NAMALWA (cell line): ENCODE measurements at regions not wholly inside any gene's neighbourhood (a gene's known extent, or its start where the extent isn't known, plus 50 kb on each side); places are given as distances from the start of the nearest gene placed in this dataset.
A peak's percentile ranks its signal among the peaks of the same experiment; 100 is the strongest.
"Not testable (repeated sequence)": the region's sequence is repeated elsewhere in the genome, so short reads cannot be mapped to it uniquely, and the experiment has no call there.

Source experiments
- DNase-seq: peaks from one replicate; pipeline ENCODE4 v3.0.0-alpha.2; 2015; ENCODE audit warnings: low spot score

- no peak for DNase-seq
These were observed 445.9 kb downstream of the ZNF536 start for GRCh38 chr19:30817965-30818567.

- DNase-seq, result no peak
These were observed 445.0 kb downstream of the ZNF536 start for GRCh38 chr19:30817197-30817596.

GRCh38 chr19:30815889-30816580 is 443.9 kb downstream of the ZNF536 start:
- DNase-seq, result no peak

DNA sequence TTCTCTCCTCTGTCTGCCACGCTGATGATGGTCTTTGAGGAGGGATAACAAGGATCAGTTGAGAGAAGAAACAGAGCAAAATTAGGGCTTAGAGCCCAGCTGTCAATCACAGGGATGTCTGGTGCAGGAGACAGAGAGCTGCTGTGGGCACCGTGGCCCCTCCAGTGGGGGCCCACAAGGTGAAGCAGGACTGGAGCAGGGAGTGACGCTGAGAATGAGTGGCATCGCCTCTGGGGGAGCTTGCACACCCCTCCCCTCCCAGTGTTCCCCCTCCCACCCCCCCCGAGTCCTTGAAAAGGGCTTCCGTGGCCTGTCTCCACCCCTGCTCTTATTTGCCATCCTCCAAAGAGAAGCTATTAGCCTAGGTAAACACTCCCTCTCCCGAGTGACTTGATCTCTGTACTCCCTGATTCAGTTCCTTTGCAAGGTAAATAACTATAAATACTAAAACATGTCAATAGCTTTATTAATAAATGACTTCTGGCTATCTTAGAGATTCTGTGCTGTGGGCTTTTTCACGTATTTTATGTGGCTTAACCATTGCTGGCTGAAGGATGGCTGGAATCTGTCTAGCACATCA is 440.0 kb downstream of the ZNF536 start:
- no peak for DNase-seq

- no peak for DNase-seq
These were observed 439.4 kb downstream of the ZNF536 start for GRCh38 chr19:30811397-30812098.

- no peak for DNase-seq
These were observed 438.5 kb downstream of the ZNF536 start for GRCh38 chr19:30810726-30811125.

DNA sequence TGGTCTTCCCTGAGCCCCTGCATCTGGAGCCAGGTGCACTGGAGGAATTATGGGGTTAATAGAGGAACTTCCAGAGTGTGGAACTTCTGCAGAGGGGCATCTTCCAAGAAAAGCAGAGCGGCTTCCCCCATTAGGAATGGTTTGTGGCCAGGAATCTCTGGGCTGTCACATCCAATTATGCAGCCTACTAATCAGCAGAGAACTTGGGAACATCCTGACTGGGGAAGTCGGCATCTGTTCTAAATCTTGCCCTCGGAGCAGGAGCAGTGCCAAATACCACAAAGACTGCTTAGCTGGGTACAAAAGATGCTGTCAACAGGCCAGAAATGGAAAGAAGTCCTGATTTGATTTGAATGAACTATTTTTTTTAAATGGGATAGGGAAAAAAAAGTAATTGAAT is 435.1 kb downstream of the ZNF536 start:
- DNase-seq, result no peak

DNA sequence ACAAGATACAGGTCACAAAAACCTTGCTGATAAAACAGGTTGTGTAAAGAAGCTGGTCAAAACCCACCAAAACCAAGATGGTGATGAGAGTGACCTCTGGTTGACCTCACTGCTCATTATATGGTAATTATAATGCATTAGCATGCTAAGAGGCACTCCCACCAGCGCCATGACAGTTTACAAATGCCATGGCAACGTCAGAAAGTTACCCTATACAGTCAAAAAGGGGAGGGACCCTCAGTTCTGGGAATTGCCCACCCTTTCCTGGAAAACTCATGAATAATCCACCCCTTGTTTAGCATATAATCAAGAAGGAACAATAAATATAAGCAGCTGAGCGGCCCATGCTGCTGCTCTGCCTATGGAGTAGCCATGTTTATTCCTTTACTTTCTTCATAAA is 434.1 kb downstream of the ZNF536 start:
- no peak for DNase-seq

DNA sequence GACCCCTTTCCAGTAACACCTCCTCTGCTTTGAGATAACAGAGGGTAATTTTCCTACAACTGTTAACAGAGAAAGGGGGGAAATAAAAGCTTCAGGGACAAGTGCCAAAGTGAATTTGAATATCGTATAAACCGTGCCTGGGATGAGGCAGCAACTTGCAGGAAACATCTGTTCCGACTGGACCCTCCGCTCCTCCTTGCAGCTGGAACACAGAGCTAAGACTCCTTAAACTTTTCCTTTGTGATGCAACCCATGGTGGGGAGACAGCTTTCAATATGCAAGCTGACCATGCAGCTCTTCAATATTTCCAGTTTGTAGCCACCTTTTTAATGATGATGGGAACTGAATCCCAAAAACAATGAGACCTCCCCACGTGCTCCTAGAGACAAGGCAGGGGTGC is 432.6 kb downstream of the ZNF536 start:
- no peak for DNase-seq

- DNase-seq, result not testable (repeated sequence)
These were observed 432.1 kb downstream of the ZNF536 start for GRCh38 chr19:30804333-30804732.

DNA sequence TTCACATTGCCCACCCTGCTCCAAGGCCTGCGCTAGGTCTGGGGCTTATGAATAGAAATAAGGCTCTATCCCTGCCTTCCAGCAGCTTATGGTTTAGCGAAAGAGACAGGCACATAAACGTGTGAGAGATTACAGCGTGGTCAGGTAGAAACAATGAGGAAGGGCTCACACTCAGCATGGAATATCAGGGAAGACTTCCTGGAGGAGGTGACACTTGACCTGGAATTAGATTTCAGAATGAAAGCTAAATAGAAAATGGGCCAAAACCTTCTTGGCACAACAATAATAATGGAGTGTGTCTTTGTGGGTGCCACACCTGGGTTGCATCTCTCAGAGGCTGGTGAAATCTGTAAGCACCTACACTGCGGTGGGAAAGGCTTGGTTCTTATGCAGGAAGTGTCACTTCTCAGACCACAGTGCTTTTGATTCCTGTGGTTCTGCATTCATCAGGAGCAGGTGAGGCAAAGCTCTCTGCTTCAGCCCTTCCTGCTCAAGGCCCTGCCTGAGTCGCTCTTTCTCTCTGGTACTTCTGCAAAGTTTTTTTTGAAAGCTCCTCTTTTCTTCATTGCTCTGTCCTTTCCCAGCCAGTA is 430.3 kb downstream of the ZNF536 start:
- no peak for DNase-seq

DNA sequence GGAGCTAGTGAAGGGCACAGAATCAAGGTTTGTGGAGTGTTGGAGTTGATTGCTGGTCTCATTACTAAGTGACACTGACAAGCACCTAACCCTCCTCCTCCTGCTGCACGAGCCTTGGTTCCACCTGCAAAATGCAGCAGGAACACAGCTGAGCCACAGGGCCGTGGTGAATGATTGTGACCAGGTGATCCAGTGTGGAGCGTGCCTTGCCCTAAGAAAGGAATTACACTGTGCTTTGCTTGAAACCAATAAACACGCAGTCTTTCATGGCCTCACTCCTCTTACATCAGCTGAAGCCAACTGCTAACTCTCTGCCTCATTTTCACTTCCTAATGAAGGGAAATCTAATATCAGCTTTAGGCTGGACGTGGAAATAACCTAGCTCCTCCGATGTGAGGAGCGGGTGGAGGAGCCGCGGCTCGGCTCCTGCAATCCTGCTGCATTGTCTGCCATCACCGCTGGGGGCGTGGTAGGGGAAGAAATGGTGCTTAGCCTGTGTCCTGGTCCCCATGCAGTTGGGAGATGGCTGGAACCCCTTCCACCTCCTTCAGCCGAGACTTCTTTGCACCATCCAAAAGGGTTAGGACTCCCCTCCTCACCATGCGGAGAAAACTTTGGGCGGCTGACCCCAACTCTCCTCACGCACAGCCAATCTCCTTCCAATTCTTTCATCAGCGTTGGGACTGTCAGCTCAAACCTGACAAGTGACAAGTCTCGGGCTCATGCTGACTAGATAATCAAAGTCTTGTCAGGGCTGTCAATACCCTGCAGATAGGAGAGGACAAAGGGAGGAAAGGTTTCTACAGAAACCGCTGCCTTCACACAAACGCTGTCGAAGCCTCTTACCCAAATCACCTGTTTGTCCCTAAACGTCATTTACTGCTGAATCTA is 427.9 kb downstream of the ZNF536 start:
- peak; percentile 43 for DNase-seq

DNA sequence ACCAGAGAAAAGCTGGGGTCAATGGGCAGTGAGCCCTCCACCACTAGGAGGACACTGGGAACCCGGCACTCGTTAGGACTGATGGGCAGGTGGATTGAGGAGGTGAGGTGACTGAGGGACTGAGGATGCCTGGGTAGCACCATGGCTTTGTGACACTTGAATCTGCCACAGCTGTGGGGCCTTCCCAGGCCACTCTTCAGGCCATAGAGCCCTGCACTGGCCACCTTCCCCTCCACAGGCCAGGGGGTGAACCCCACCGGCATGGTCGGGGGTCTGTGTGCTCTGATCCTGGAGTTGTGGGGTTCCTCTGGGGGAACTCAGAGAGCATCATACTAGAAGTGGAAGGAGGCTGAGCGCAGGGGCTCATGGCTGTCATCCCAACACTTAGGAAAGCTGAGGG is 423.5 kb downstream of the ZNF536 start:
- DNase-seq, result no peak

DNA sequence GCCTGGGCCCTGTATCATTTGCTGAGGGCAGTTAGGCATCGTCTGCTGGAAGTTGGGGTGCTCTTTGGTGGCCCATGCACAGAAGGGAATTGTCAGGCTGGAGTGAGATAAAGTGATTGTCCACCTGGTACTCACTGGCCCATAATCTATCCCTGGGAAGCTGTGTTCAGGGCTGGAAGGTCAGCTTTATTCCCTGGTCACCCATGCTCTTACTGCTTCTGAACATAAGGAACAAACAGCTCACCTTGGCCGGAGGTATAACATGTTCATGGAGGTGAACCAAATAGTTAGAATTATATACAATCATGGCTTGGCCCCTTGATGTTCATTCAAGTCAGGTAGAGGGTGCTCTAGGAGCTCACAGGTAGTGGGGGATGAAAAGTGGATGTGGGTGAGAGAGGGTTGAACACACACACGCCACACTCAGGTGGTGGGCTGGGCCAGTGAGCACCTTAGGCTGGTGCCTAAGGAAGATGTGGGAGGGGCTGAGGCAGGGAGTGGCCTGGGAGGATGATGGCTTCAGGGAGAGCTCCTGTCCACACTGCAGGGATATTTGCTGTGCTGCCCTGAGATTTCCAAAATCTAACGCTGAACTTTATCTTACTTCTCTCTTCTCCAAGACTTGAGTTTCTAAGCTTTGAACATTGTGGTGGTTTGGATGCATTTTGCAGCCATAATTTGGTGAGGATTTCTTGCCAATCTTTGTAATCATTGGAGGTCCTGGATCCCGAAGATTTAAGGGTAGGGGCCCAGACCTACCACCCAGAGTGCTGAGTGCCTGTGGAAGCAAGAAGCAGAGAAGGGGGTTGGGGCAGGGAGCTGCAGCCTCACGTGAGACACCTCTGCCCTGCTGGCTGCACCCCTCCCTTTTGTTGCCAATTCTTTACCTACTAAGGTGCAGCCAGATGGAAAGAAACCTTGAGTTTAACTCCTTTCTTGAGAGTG is 420.6 kb downstream of the ZNF536 start:
- no peak for DNase-seq

GRCh38 chr19:30791088-30791487 is 418.9 kb downstream of the ZNF536 start:
- no peak for DNase-seq

DNA sequence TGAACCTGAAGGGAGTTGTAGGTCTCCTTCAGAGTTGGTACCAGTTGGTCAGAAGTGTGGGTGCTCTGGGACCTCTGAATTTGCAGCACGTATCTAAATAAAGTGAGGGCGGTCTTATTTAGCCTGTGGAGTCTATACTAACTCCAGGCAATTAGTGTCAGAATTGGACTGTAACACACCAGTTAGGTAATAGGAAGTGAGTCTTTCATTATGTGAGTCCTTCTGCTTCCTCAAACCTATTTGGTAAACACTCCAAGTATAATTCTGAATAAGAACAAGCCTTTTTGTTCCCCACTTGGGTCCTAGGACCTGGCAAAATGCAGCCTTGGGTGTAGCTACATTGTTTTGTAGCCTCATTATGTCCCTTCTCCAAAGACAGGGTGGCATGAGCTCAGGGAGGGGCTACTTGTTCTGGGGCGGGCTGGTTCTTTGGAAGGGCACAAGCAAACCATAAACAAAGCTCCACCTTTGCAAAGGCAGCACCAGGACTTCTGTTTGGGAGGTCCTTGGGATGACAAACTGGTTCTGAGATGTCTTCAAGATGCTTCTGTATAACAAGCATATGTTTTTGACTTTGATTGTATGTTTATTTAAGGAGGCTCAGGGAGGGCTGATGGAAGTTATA is 418.0 kb downstream of the ZNF536 start:
- no peak for DNase-seq

DNA sequence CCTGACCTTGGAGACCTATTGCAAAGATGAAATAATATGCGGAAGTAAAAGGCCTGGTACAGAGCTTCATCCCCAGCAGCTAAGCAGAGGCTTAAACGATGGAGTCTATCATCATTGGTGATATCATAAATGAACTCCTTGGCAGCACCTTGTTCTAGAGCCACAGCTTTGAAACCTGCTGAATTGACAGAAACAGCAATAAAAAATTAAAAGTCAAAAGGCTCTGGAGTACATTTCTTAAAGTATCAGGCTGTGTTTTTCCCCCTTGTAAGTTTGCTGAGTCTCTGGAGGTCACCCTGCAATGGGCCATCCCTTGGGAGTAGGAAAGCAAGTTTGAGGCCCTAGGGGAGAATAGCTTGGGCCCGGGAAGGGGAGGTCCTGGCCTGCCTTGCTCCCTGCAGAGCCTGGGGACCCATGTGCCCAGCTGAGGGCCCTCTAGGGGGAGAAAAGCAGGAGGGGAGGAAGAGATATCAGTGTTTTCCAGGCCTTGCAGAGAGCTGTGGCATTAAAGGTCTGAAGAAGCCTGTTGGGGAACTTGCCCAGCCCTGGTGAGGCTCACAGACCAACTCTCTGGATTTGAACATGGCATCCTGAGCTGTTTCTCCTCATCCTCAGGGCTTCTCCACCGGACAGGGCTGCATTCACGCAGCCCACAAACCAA is 416.1 kb downstream of the ZNF536 start:
- no peak for DNase-seq

- peak; percentile 3 for DNase-seq
These were observed 413.4 kb downstream of the ZNF536 start for GRCh38 chr19:30785458-30786137.
